ENCODE measurements at regions not wholly inside any gene's neighbourhood (a gene's known extent, or its start where the extent isn't known, plus 50 kb on each side); places are given as distances from the start of the nearest gene placed in this dataset.

DNA sequence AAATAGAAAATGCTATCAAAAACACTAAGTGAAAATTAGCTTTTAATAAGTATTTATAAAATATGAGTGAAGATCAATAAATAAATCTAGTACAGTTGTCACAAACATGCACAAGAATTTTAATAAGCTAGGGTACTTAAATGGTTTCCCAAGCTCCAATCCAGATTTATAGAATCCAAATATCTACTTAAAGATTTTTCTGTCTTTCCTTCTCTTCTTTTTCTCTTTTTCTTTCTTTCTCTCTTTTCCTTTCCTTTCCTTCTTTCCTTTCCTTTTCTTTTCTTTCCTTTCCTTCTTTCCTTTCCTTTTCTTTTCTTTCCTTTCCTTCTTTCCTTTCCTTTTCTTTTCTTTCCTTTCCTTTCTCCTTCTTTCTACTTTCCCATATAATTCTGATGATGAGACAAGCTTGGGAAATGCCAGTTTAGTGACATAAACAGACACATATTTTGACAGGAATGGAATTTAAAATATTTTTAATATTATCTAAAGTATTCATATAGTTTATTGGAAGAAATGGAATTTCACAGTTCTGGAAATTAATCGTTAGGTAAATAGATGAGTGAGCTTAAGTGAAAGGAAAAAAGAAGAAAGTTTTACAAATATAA lies 832.8 kb downstream of the NR2F1-AS1 start:
- POLR2A ChIA-PET = interaction anchor here (0.5 kb wide), 1 partner anchor 1071 kb away, joined by 13 read pairs; no protein-coding TSS in a partner anchor
- in situ Hi-C loops (cut with HindIII; ENCODE audit: low pct_unique_long_range_greater_than_20kb, low sequenced_read_pairs) = no loop called here

DNA sequence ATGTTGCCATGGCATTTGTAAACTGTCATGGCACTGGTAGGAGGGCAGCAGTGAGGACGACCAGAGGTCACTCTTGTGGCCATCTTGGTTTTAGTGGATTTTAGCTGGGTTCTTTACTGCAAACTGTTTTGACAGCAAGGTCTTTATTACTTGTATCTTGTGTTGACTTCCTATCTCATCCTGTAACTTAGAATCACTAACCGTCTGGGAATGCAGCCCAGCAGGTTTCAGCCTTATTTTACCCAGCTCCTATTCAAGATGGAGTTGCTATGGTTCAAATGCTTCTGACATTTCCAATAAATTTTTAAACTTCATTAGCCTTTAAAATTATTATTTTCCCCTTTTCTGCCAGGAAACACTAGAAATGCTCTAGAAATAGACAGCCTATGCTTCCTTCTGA lies 839.1 kb downstream of the NR2F1-AS1 start:
- intact Hi-C loops (cut with micrococcal nuclease; ENCODE audit: unreplicated experiment) (no loop called here), in situ Hi-C loops (cut with HindIII; ENCODE audit: low pct_unique_long_range_greater_than_20kb, low sequenced_read_pairs) (no loop called here)
- no TSS peak for BruUV-seq (replicated peaks)

More for the DNA sequence above, 832.8 kb downstream of the NR2F1-AS1 start:
- Histone ChIP-seq H3K27me3 (ENCODE audit: control insufficient read depth, insufficient read depth, low read length) (no peaks in the 10 kb centered on the region), H3K36me3 (ENCODE audit: control insufficient read depth, insufficient read depth, low read length) (no peaks in the 10 kb centered on the region), H3K4me3 (ENCODE audit: low read depth in 2 of 2, low read length in 2 of 2) (no peak overlapping the region), H3K27ac (ENCODE audit: low read length) (peak overlapping the region; percentile 70; the same call in 1 of the 2 replicates), H3K9me3 (ENCODE audit: control insufficient read depth, insufficient read depth, low read depth, low read length) (no peaks in the 10 kb centered on the region), H3K4me1 (ENCODE audit: control insufficient read depth, insufficient read depth, low read length) (no peaks in the 10 kb centered on the region; the same call in 1 of the 2 replicates)
- no peak for TF ChIP-seq TCF7L2 (IDR thresholded peaks at IDR 0.05; ENCODE audit: low read depth, low read length)
- no peak for TF ChIP-seq POLR2AphosphoS5 (IDR thresholded peaks at IDR 0.05; ENCODE audit: low read depth, low read length)
- TF ChIP-seq, protein P1, sequence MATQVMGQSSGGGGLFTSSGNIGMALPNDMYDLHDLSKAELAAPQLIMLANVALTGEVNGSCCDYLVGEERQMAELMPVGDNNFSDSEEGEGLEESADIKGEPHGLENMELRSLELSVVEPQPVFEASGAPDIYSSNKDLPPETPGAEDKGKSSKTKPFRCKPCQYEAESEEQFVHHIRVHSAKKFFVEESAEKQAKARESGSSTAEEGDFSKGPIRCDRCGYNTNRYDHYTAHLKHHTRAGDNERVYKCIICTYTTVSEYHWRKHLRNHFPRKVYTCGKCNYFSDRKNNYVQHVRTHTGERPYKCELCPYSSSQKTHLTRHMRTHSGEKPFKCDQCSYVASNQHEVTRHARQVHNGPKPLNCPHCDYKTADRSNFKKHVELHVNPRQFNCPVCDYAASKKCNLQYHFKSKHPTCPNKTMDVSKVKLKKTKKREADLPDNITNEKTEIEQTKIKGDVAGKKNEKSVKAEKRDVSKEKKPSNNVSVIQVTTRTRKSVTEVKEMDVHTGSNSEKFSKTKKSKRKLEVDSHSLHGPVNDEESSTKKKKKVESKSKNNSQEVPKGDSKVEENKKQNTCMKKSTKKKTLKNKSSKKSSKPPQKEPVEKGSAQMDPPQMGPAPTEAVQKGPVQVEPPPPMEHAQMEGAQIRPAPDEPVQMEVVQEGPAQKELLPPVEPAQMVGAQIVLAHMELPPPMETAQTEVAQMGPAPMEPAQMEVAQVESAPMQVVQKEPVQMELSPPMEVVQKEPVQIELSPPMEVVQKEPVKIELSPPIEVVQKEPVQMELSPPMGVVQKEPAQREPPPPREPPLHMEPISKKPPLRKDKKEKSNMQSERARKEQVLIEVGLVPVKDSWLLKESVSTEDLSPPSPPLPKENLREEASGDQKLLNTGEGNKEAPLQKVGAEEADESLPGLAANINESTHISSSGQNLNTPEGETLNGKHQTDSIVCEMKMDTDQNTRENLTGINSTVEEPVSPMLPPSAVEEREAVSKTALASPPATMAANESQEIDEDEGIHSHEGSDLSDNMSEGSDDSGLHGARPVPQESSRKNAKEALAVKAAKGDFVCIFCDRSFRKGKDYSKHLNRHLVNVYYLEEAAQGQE (IDR thresholded peaks at IDR 0.05; ENCODE audit: insufficient read depth in 1 of 2, low read depth in 2 of 2, low read length in 1 of 2) = no peak
- TF ChIP-seq, protein P2, sequence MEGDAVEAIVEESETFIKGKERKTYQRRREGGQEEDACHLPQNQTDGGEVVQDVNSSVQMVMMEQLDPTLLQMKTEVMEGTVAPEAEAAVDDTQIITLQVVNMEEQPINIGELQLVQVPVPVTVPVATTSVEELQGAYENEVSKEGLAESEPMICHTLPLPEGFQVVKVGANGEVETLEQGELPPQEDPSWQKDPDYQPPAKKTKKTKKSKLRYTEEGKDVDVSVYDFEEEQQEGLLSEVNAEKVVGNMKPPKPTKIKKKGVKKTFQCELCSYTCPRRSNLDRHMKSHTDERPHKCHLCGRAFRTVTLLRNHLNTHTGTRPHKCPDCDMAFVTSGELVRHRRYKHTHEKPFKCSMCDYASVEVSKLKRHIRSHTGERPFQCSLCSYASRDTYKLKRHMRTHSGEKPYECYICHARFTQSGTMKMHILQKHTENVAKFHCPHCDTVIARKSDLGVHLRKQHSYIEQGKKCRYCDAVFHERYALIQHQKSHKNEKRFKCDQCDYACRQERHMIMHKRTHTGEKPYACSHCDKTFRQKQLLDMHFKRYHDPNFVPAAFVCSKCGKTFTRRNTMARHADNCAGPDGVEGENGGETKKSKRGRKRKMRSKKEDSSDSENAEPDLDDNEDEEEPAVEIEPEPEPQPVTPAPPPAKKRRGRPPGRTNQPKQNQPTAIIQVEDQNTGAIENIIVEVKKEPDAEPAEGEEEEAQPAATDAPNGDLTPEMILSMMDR (IDR thresholded peaks at IDR 0.05) = no peak
- TF ChIP-seq SIN3A (IDR thresholded peaks at IDR 0.05; ENCODE audit: borderline replicate concordance, insufficient read depth, low read depth, low read length) = no peak
- CTCF ChIA-PET = no interaction called here
- DNase-seq (ENCODE audit: low read depth, low spot score) = no peak
- intact Hi-C loops (cut with micrococcal nuclease; ENCODE audit: unreplicated experiment) = no loop called here
- BruUV-seq (replicated peaks) = no TSS peak
- no peak for ATAC-seq

More for the DNA sequence above, 839.1 kb downstream of the NR2F1-AS1 start:
- TF ChIP-seq SIN3A (IDR thresholded peaks at IDR 0.05; ENCODE audit: borderline replicate concordance, insufficient read depth, low read depth, low read length) = no peak
- TF ChIP-seq, protein P2 (IDR thresholded peaks at IDR 0.05) = no peak
- TF ChIP-seq TCF7L2 (IDR thresholded peaks at IDR 0.05; ENCODE audit: low read depth, low read length) = no peak
- TF ChIP-seq POLR2AphosphoS5 (IDR thresholded peaks at IDR 0.05; ENCODE audit: low read depth, low read length) = no peak
- TF ChIP-seq, protein P1 (IDR thresholded peaks at IDR 0.05; ENCODE audit: insufficient read depth in 1 of 2, low read depth in 2 of 2, low read length in 1 of 2) = no peak
- ATAC-seq = no peak
- Histone ChIP-seq H3K27me3 (ENCODE audit: control insufficient read depth, insufficient read depth, low read length) (no peaks in the 10 kb centered on the region), H3K36me3 (ENCODE audit: control insufficient read depth, insufficient read depth, low read length) (no peaks in the 10 kb centered on the region), H3K9me3 (ENCODE audit: control insufficient read depth, insufficient read depth, low read depth, low read length) (peaks cover 5% of the 10 kb centered on the region; the same call in 1 of the 2 replicates), H3K27ac (ENCODE audit: low read length) (no peak overlapping the region), H3K4me3 (ENCODE audit: low read depth in 2 of 2, low read length in 2 of 2) (no peak overlapping the region), H3K4me1 (ENCODE audit: control insufficient read depth, insufficient read depth, low read length) (no peaks in the 10 kb centered on the region)
- ChIA-PET CTCF (no interaction called here), POLR2A (no interaction called here)
- DNase-seq (ENCODE audit: low read depth, low spot score) = no peak
